ENCODE measurements at regions not wholly inside any gene's neighbourhood (a gene's known extent, or its start where the extent isn't known, plus 50 kb on each side); places are given as distances from the start of the nearest gene placed in this dataset.
"Not testable (repeated sequence)": the region's sequence is repeated elsewhere in the genome, so short reads cannot be mapped to it uniquely, and the experiment has no call there.

DNA sequence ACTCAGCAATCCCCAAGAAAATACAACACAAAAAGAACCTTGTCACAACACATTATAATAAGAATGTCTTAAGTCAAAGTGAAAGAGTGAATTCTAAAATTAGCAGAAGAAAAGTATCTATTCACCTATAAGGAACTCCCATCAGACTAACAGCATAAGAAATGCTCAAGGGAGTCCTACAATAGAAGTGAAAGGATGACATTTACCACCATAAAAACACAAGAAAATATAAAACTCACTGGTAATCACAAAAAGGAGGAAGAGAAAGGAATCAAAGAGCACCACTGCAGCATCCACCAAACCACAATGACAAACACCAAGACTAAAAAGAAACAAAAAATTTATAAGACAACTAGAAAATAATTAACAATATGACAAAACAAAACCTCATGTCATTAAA is 257.0 kb upstream of the AGTR2 start:
- Histone ChIP-seq H3K9ac (ENCODE audit: low read depth, low read length, poor library complexity, severe bottlenecking) (no peak overlapping the region), H3K4me2 (ENCODE audit: low read depth, low read length, poor library complexity, severe bottlenecking) (no peak overlapping the region), H3K36me3 (ENCODE audit: insufficient read depth, low read length) (no peaks in the 10 kb centered on the region), H3K4me3 (ENCODE audit: low read length, poor library complexity, severe bottlenecking) (no peak overlapping the region), H3K4me1 (ENCODE audit: insufficient read depth, low read length, poor library complexity, severe bottlenecking) (no peaks in the 10 kb centered on the region), H3K79me2 (ENCODE audit: insufficient read depth, low read length) (no peaks in the 10 kb centered on the region), H4K20me1 (ENCODE audit: insufficient read depth, low read length, poor library complexity, severe bottlenecking) (no peaks in the 10 kb centered on the region), H3K9me3 (ENCODE audit: insufficient read depth, low read depth, low read length) (no peaks in the 10 kb centered on the region), H3K27me3 (ENCODE audit: insufficient read depth, low read length, poor library complexity, severe bottlenecking) (no peaks in the 10 kb centered on the region), H2AFZ (ENCODE audit: low read length) (no peak overlapping the region), H3K9me2 (replicated peaks; ENCODE audit: low read depth, low read length) (no peaks in the 10 kb centered on the region), H3F3A (ENCODE audit: low read depth) (no peaks in the 10 kb centered on the region)
- TF ChIP-seq, protein P1, sequence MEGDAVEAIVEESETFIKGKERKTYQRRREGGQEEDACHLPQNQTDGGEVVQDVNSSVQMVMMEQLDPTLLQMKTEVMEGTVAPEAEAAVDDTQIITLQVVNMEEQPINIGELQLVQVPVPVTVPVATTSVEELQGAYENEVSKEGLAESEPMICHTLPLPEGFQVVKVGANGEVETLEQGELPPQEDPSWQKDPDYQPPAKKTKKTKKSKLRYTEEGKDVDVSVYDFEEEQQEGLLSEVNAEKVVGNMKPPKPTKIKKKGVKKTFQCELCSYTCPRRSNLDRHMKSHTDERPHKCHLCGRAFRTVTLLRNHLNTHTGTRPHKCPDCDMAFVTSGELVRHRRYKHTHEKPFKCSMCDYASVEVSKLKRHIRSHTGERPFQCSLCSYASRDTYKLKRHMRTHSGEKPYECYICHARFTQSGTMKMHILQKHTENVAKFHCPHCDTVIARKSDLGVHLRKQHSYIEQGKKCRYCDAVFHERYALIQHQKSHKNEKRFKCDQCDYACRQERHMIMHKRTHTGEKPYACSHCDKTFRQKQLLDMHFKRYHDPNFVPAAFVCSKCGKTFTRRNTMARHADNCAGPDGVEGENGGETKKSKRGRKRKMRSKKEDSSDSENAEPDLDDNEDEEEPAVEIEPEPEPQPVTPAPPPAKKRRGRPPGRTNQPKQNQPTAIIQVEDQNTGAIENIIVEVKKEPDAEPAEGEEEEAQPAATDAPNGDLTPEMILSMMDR (conservative IDR thresholded peaks at IDR 0.05; ENCODE audit: low read length) = no peak
- no peak for TF ChIP-seq EZH2phosphoT487 (IDR thresholded peaks at IDR 0.05; ENCODE audit: borderline replicate concordance)

DNA sequence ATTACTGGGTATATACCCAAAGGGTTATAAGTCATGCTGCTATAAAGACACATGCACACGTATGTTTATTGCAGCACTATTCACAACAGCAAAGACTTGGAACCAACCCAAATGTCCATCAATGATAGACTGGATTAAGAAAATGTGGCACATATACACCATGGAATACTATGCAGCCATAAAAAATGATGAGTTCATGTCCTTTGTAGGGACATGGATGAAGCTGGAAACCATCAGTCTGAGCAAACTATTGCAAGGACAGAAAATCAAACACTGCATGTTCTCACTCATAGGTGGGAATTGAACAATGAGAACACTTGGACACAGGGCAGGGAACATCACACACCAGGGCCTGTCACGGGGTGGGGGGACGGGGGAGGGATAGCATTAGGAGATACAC is 254.9 kb upstream of the AGTR2 start:
- not testable (repeated sequence) for H3K9me3 ChIP-seq (ENCODE audit: insufficient read depth, low read depth, low read length); H3K4me2 ChIP-seq (ENCODE audit: low read depth, low read length, poor library complexity, severe bottlenecking); H2AFZ ChIP-seq (ENCODE audit: low read length); H3K36me3 ChIP-seq (ENCODE audit: insufficient read depth, low read length); H3K4me1 ChIP-seq (ENCODE audit: insufficient read depth, low read length, poor library complexity, severe bottlenecking); H3F3A ChIP-seq (ENCODE audit: low read depth); H3K27me3 ChIP-seq (ENCODE audit: insufficient read depth, low read length, poor library complexity, severe bottlenecking); H4K20me1 ChIP-seq (ENCODE audit: insufficient read depth, low read length, poor library complexity, severe bottlenecking); H3K79me2 ChIP-seq (ENCODE audit: insufficient read depth, low read length); H3K4me3 ChIP-seq (ENCODE audit: low read length, poor library complexity, severe bottlenecking); H3K9me2 ChIP-seq (replicated peaks; ENCODE audit: low read depth, low read length); H3K9ac ChIP-seq (ENCODE audit: low read depth, low read length, poor library complexity, severe bottlenecking)

DNA sequence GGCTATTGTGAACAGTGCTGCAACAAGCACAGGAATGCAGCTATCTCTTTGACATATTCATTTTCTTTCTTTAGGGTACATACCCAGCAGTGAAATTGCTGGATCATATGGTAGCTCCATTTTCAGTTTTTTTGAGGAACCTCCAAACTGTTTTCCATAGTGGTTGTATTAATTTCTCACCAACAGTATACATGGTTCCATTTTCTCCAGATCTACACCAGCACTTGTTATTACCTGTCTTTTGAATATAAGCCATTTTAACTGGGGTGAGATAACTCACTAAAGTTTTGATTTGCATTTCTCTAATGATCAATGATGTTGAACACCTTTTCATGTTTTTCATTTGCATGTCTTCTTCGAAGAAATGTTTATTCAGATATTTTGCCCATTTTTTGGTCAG is 241.1 kb upstream of the AGTR2 start:
- Histone ChIP-seq H3K4me1 (ENCODE audit: insufficient read depth, low read length, poor library complexity, severe bottlenecking) (no peaks in the 10 kb centered on the region), H2AFZ (ENCODE audit: low read length) (no peak overlapping the region), H3K27me3 (ENCODE audit: insufficient read depth, low read length, poor library complexity, severe bottlenecking) (no peaks in the 10 kb centered on the region), H3K9ac (ENCODE audit: low read depth, low read length, poor library complexity, severe bottlenecking) (no peak overlapping the region), H3K9me3 (ENCODE audit: insufficient read depth, low read depth, low read length) (no peaks in the 10 kb centered on the region), H3K9me2 (replicated peaks; ENCODE audit: low read depth, low read length) (no peaks in the 10 kb centered on the region), H3F3A (ENCODE audit: low read depth) (no peaks in the 10 kb centered on the region), H3K36me3 (ENCODE audit: insufficient read depth, low read length) (no peaks in the 10 kb centered on the region), H4K20me1 (ENCODE audit: insufficient read depth, low read length, poor library complexity, severe bottlenecking) (no peaks in the 10 kb centered on the region), H3K4me2 (ENCODE audit: low read depth, low read length, poor library complexity, severe bottlenecking) (no peak overlapping the region), H3K4me3 (ENCODE audit: low read length, poor library complexity, severe bottlenecking) (no peak overlapping the region), H3K79me2 (ENCODE audit: insufficient read depth, low read length) (no peaks in the 10 kb centered on the region)
- TF ChIP-seq EZH2phosphoT487 (IDR thresholded peaks at IDR 0.05; ENCODE audit: borderline replicate concordance) = no peak
- TF ChIP-seq, protein P1 (conservative IDR thresholded peaks at IDR 0.05; ENCODE audit: low read length) = no peak

DNA sequence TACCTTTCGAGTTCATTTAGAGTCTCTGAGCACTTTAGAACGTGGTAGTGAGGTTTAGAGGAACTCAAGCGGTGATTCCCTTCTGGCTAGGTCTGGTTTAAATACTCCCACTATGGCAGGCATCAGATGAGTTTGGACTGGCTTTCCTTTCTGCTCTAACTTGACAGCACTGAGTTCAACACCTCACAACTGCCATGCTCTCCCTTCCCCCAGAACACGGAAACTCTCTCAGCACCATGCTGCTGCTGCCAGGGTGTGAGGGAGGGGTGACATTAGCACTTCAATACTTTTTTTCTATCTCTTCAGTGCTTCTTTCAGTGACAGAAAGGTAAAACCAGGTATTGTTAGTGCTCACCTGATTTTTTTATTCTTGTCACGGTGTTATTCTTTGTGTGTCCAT is 234.5 kb upstream of the AGTR2 start:
- Histone ChIP-seq H3K27me3 (ENCODE audit: insufficient read depth, low read length, poor library complexity, severe bottlenecking) (no peaks in the 10 kb centered on the region), H3K4me2 (ENCODE audit: low read depth, low read length, poor library complexity, severe bottlenecking) (no peak overlapping the region)
- TF ChIP-seq, protein P1 (conservative IDR thresholded peaks at IDR 0.05; ENCODE audit: low read length) = no peak
- TF ChIP-seq EZH2phosphoT487 (IDR thresholded peaks at IDR 0.05; ENCODE audit: borderline replicate concordance) = no peak

More for the DNA sequence above, 234.5 kb upstream of the AGTR2 start:
- no peak overlapping the region for H3K9ac ChIP-seq (ENCODE audit: low read depth, low read length, poor library complexity, severe bottlenecking)
- no peaks in the 10 kb centered on the region for H4K20me1 ChIP-seq (ENCODE audit: insufficient read depth, low read length, poor library complexity, severe bottlenecking)
- no peaks in the 10 kb centered on the region for H3K79me2 ChIP-seq (ENCODE audit: insufficient read depth, low read length)
- H2AFZ ChIP-seq (ENCODE audit: low read length) = no peak overlapping the region
- no peak overlapping the region for H3K4me3 ChIP-seq (ENCODE audit: low read length, poor library complexity, severe bottlenecking)
- no peaks in the 10 kb centered on the region for H3K9me2 ChIP-seq (replicated peaks; ENCODE audit: low read depth, low read length)
- H3K4me1 ChIP-seq (ENCODE audit: insufficient read depth, low read length, poor library complexity, severe bottlenecking) = peaks cover 18% of the 10 kb centered on the region
- no peaks in the 10 kb centered on the region for H3F3A ChIP-seq (ENCODE audit: low read depth)
- H3K9me3 ChIP-seq (ENCODE audit: insufficient read depth, low read depth, low read length) = no peaks in the 10 kb centered on the region
- H3K36me3 ChIP-seq (ENCODE audit: insufficient read depth, low read length) = no peaks in the 10 kb centered on the region
